ENCODE measurements at regions not wholly inside any gene's neighbourhood (a gene's known extent, or its start where the extent isn't known, plus 50 kb on each side); places are given as distances from the start of the nearest gene placed in this dataset.

DNA sequence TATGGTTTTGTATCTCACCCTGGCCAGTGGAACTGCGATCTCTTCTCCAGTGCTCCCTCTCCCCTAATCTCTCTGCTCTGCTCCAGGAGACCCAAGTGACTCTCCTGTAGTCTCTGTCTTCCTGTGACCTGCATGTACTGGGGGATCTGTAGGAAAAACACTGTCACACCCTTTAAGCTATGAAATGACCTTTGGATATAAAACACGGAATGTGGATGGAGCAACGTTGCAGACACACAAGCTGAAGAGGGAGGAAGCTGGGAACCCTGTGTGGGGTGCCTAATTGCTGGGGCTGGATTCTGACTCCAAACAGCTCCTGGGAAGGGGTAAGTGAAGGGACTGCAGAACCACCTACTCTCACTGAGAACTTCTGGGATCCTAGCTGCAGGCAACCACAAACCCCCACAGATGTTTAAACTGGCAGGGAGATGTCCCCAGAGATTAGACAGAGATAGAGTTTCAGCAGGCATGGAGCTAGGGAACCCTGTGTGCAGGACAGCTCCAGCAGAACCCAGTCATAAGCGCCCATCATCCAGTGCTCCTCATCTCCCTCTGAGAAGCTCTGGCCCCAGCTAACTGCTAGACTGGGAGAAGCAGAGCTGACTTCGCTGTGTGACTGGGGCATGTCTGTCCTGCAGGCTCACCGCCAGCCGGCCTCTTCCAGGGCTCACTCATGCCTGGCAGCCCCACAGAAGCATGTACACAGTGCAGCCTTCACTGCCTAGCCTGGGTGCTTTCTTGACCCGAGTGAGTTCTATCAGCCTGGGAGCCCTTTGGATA lies 482.7 kb upstream of the SETBP1 start:
- Mint-ChIP-seq H3K27me3 (no peaks in the 10 kb centered on the region), H3K4me1 (ENCODE audit: low read depth) (no peaks in the 10 kb centered on the region), H3K36me3 (ENCODE audit: low read depth) (no peaks in the 10 kb centered on the region), H3K27ac (no peak overlapping the region), H3K4me3 (no peak overlapping the region), H3K9me3 (peaks cover 2% of the 10 kb centered on the region)
- TF ChIP-seq, protein P1, sequence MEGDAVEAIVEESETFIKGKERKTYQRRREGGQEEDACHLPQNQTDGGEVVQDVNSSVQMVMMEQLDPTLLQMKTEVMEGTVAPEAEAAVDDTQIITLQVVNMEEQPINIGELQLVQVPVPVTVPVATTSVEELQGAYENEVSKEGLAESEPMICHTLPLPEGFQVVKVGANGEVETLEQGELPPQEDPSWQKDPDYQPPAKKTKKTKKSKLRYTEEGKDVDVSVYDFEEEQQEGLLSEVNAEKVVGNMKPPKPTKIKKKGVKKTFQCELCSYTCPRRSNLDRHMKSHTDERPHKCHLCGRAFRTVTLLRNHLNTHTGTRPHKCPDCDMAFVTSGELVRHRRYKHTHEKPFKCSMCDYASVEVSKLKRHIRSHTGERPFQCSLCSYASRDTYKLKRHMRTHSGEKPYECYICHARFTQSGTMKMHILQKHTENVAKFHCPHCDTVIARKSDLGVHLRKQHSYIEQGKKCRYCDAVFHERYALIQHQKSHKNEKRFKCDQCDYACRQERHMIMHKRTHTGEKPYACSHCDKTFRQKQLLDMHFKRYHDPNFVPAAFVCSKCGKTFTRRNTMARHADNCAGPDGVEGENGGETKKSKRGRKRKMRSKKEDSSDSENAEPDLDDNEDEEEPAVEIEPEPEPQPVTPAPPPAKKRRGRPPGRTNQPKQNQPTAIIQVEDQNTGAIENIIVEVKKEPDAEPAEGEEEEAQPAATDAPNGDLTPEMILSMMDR (IDR thresholded peaks at IDR 0.05) = no peak
- Histone ChIP-seq H3K4me3 (ENCODE audit: low read length) (no peak overlapping the region), H3K4me1 (ENCODE audit: insufficient read depth, low read length) (no peaks in the 10 kb centered on the region), H3K9me3 (ENCODE audit: control insufficient read depth in 1 of 2, insufficient read depth in 1 of 2, low read length in 2 of 2) (peaks cover 0 to 8% of the 10 kb centered on the region in 2 experiments), H3K27me3 (ENCODE audit: control insufficient read depth in 1 of 2, insufficient read depth in 2 of 2, low read length in 2 of 2) (no peaks in the 10 kb centered on the region), H3K36me3 (ENCODE audit: insufficient read depth, low read length) (no peaks in the 10 kb centered on the region), H3K27ac (ENCODE audit: low read depth in 1 of 2, low read length in 2 of 2) (no peak overlapping the region)
- no peak for ATAC-seq (ENCODE audit: poor library complexity)
- DNase-seq = no peak
- intact Hi-C loops (cut with DNase I, micrococcal nuclease) = no loop called here
- CTCF ChIA-PET = no interaction called here
- POLR2A ChIA-PET = no interaction called here

- H3K9me3 ChIP-seq (ENCODE audit: control insufficient read depth in 1 of 2, insufficient read depth in 1 of 2, low read length in 2 of 2) = peaks cover 0 to 8% of the 10 kb centered on the region in 2 experiments
- DNase-seq (no peak), ATAC-seq (ENCODE audit: poor library complexity) (no peak)
- H3K27ac ChIP-seq (ENCODE audit: low read depth in 1 of 2, low read length in 2 of 2) = no peak overlapping the region
- Mint-ChIP-seq H3K27ac (no peak overlapping the region), H3K4me3 (no peak overlapping the region), H3K27me3 (no peaks in the 10 kb centered on the region), H3K4me1 (ENCODE audit: low read depth) (no peaks in the 10 kb centered on the region), H3K9me3 (peaks cover 2% of the 10 kb centered on the region), H3K36me3 (ENCODE audit: low read depth) (no peaks in the 10 kb centered on the region)
- intact Hi-C loops (cut with DNase I, micrococcal nuclease) = no loop called here
- H3K27me3 ChIP-seq (ENCODE audit: control insufficient read depth in 1 of 2, insufficient read depth in 2 of 2, low read length in 2 of 2) = no peaks in the 10 kb centered on the region
- no peaks in the 10 kb centered on the region for H3K36me3 ChIP-seq (ENCODE audit: insufficient read depth, low read length)
- ChIA-PET CTCF (no interaction called here), POLR2A (no interaction called here)
- no peak overlapping the region for H3K4me3 ChIP-seq (ENCODE audit: low read length)
- H3K4me1 ChIP-seq (ENCODE audit: insufficient read depth, low read length) = no peaks in the 10 kb centered on the region
- TF ChIP-seq, protein P1 (IDR thresholded peaks at IDR 0.05) = no peak
These were observed 481.9 kb upstream of the SETBP1 start for GRCh38 chr18:44198612-44199284.

DNA sequence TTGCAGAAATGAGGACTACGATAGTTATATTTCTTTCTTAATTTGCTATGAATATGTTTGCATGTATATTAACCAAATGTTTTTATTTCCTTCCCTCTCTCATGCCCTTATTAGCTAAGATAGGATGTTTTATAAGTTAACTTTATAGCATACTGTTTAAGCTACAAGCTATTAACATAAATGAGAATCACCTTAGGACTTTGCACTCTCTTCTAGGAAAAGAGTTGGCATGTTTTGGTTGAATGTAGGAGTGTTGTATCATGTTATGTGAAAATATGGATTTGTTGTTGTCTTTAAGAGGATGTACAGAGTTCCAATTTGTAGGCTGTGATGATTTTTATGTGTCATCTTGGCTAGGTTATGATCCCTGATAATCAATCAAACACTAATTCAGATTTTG lies 467.4 kb upstream of the SETBP1 start:
- intact Hi-C loops (cut with DNase I, micrococcal nuclease) = no loop called here
- Mint-ChIP-seq H3K4me3 (no peak overlapping the region), H3K36me3 (ENCODE audit: low read depth) (no peaks in the 10 kb centered on the region), H3K27me3 (no peaks in the 10 kb centered on the region), H3K4me1 (ENCODE audit: low read depth) (no peaks in the 10 kb centered on the region), H3K9me3 (peaks cover 6% of the 10 kb centered on the region), H3K27ac (no peak overlapping the region)
- H3K27me3 ChIP-seq (ENCODE audit: control insufficient read depth in 1 of 2, insufficient read depth in 2 of 2, low read length in 2 of 2) = no peaks in the 10 kb centered on the region
- TF ChIP-seq, protein P1 (IDR thresholded peaks at IDR 0.05) = no peak
- no peaks in the 10 kb centered on the region for H3K4me1 ChIP-seq (ENCODE audit: insufficient read depth, low read length)
- H3K9me3 ChIP-seq (ENCODE audit: control insufficient read depth in 1 of 2, insufficient read depth in 1 of 2, low read length in 2 of 2) = no peaks in the 10 kb centered on the region
- no peaks in the 10 kb centered on the region for H3K36me3 ChIP-seq (ENCODE audit: insufficient read depth, low read length)
- POLR2A ChIA-PET = no interaction called here
- ATAC-seq (ENCODE audit: poor library complexity) (no peak), DNase-seq (no peak)
- no peak overlapping the region for H3K4me3 ChIP-seq (ENCODE audit: low read length)
- H3K27ac ChIP-seq (ENCODE audit: low read depth in 1 of 2, low read length in 2 of 2) = no peak overlapping the region
- CTCF ChIA-PET = no interaction called here
